Esophagus squamous epithelium (tissue), 5 donors: ENCODE measurements at regions not wholly inside any gene's neighbourhood (a gene's known extent, or its start where the extent isn't known, plus 50 kb on each side); places are given as distances from the start of the nearest gene placed in this dataset.
"Not testable (repeated sequence)": the region's sequence is repeated elsewhere in the genome, so short reads cannot be mapped to it uniquely, and the experiment has no call there.

Experiments
- DNase-seq: peaks from one replicate; lab custom pipeline; 2025; lab: John Stamatoyannopoulos, UW
- H3K27ac ChIP-seq, 4 donors: fragments of 200-600 bp; sonication (generic); one replicate each; pipeline ENCODE4 v1.5.1; 2016 to 2019; ENCODE audit warnings: mild to moderate bottlenecking in 1 of 4
- H3K27me3 ChIP-seq, 4 donors: fragments of 200-600 bp; sonication (generic); 1 replicate in 3 of 4; 2 replicates in 1 of 4; pipeline versions ENCODE4 v1.5.1 to v1.6.0; 2017 to 2021; ENCODE audit warnings: antibody characterized with exemption in 1 of 4
- H3K36me3 ChIP-seq, 3 donors: fragments of 200-600 bp; sonication (generic); one replicate each; pipeline ENCODE4 v1.5.1; 2016 to 2019
- H3K4me1 ChIP-seq, 3 donors: fragments of 200-600 bp; sonication (generic); one replicate each; pipeline ENCODE4 v1.5.1; 2017 to 2019
- H3K4me3 ChIP-seq, 4 donors: fragments of 200-600 bp; sonication (generic); 1 replicate in 3 of 4; 2 replicates in 1 of 4; pipeline ENCODE4 v1.5.1; 2016 to 2019; ENCODE audit warnings: mild to moderate bottlenecking in 2 of 4, moderate library complexity in 1 of 4
- H3K9me3 ChIP-seq, 3 donors: fragments of 200-600 bp; sonication (generic); one replicate each; pipeline ENCODE4 v1.5.1; 2016 to 2019
- POLR2A ChIP-seq, 4 donors: fragments of 450-650 bp; IDR thresholded peaks; one replicate each; pipeline ENCODE4 v1.6.1; 2017; ENCODE audit warnings: antibody characterized with exemption in 4 of 4, mild to moderate bottlenecking in 4 of 4, moderate library complexity in 3 of 4
- WGBS, 2 donors: methylation state at CpG; one replicate each; pipeline ENCODE4 v1.1.5; 2018; 5-methylcytosine and 5-hydroxymethylcytosine counted together
- intact Hi-C: fragments of 100-400 bp; cut with DNase I; formaldehyde crosslinking; loops from one replicate; pipeline ENCODE4 v1.15.0; 2022
- TF ChIP-seq, protein P1 (sequence below), 6 experiments: fragments of 450-650 bp in 4 of 6; fragments of 200-600 bp in 2 of 6; sonication (generic) in 2 of 6; IDR thresholded peaks; one replicate each; pipeline ENCODE4 v1.5.1; 2016 to 2019; ENCODE audit warnings: antibody characterized with exemption in 6 of 6, mild to moderate bottlenecking in 4 of 6, moderate library complexity in 4 of 6
- donor health status: DM: yes; HTN: yes; CAD: no.

DNA sequence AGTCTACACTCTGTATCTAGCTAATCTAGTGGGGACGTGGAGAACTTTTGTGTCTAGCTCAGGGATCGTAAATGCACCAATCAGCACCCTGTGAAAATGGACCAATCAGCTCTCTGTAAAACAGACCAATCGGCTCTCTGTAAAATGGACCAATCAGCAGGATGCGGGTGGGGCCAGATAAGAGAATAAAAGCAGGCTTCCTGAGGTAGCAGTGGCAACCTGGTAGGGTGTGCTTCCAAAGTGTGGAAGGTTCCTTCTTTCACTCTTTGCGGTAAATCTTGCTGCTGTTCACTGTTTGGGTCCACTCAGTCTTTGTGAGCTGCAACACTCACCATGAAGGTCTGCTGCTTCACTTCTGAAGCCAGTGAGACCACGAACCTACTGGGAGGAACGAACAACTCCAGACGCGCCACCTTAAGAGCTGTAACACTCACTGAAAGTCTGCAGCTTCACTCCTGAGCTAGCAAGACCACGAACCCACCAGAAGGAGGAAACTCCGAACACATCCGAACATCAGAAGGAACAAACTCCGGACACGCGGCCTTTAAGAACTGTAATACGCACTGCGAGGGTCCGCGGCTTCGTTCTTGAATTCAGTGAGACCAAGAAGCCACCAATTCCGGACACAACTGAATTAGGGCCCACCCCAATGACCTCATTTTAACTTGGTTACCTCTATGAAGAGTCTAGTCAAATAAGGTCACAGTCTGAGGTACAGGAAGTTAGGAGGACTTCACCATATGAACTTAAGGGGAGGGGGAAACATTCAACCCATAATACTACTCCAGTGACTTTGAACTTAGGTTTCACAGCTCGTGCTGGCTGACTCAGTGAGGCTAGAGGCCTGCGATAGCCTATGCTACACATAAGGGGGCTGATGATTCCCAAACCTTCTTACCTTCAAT, 59.8 kb upstream of the LPGAT1 start:
- H3K27me3 ChIP-seq, H3K9me3 ChIP-seq, H3K4me3 ChIP-seq, H3K4me1 ChIP-seq, H3K27ac ChIP-seq, H3K36me3 ChIP-seq, DNase-seq, intact Hi-C loops: not testable (repeated sequence)
- WGBS, 2 donors: 92 to 96% methylated on average over 19 to 22 of the region's 23 CpGs

DNA sequence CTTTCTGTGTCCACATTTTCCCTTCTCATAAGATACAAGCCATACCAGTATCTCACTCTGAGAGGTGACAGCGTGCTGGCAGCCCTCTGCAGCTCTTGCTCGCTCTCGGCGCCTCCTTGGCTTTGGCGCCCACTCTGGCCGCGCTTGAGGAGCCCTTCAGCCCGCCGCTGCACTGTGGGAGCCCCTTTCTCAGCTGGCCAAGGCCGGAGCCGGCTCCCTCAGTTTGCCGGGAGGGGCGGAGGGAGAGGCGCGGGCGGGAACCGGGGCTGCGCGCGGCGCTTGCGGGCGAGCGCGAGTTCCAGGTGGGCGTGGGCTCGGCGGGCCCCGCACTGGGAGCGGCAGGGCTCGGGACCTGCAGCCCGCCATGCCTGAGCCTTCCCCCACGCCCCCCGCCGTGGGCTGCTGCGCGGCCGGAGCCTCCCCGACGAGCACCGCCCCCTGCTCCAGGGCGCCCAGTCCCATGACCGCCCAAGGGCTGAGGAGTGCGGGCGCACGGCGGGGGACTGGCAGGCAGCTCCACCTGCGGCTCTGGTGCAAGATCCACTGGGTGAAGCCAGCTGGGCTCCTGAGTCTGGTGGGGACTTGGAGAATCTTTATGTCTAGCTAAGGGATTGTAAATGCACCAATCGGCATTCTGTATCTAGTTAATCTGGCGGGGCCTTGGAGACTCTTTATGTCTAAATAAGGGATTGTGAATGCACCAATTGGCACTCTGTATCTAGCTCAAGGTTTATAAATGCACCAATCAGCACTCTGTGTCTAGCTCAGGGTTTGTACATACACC, 58.9 kb upstream of the LPGAT1 start:
- H3K4me1 ChIP-seq, H3K27ac ChIP-seq, intact Hi-C loops, H3K27me3 ChIP-seq, H3K9me3 ChIP-seq, DNase-seq, H3K36me3 ChIP-seq: not testable (repeated sequence)
- peak overlapping the region in 1 of 4 donors; percentile 3 for H3K4me3 ChIP-seq
- WGBS, 2 donors: 92 to 95% methylated on average over 8 to 12 of the region's 50 CpGs

DNA sequence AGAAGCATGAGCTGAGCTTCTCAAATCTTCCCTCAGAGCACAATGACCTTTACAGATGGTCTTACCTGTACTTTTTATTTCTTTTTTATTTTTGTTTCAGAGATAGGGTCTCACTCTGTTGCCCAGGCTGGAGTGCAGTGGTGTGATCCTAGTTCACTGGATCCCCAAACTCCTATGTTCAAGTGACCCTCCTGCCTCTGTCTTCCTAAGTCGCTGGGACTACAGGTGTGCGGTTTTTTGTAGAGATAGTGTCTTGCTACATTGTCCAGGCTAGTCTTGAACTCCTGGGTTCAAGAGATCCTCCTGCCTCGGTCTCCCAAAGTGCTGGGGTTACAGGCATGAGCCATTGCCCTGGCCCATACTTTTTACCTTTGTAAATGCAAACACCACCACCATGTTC, 56.0 kb upstream of the LPGAT1 start:
- intact Hi-C loops: no loop called here
- no peaks in the 10 kb centered on the region for H3K4me1 ChIP-seq
- H3K9me3 ChIP-seq: no peaks in the 10 kb centered on the region
- no peak overlapping the region for H3K27ac ChIP-seq
- H3K27me3 ChIP-seq: peaks cover 0 to 5% (median 0%) of the 10 kb centered on the region in 4 donors
- TF ChIP-seq POLR2A (IDR thresholded peaks at IDR 0.05): no peak
- TF ChIP-seq, protein P1, sequence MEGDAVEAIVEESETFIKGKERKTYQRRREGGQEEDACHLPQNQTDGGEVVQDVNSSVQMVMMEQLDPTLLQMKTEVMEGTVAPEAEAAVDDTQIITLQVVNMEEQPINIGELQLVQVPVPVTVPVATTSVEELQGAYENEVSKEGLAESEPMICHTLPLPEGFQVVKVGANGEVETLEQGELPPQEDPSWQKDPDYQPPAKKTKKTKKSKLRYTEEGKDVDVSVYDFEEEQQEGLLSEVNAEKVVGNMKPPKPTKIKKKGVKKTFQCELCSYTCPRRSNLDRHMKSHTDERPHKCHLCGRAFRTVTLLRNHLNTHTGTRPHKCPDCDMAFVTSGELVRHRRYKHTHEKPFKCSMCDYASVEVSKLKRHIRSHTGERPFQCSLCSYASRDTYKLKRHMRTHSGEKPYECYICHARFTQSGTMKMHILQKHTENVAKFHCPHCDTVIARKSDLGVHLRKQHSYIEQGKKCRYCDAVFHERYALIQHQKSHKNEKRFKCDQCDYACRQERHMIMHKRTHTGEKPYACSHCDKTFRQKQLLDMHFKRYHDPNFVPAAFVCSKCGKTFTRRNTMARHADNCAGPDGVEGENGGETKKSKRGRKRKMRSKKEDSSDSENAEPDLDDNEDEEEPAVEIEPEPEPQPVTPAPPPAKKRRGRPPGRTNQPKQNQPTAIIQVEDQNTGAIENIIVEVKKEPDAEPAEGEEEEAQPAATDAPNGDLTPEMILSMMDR (IDR thresholded peaks at IDR 0.05): no peak
- no peak for DNase-seq
- H3K36me3 ChIP-seq: no peaks in the 10 kb centered on the region
- WGBS, 2 donors: 89 to 97% methylated on average over 3 of the region's 3 CpGs
- H3K4me3 ChIP-seq: no peak overlapping the region

DNA sequence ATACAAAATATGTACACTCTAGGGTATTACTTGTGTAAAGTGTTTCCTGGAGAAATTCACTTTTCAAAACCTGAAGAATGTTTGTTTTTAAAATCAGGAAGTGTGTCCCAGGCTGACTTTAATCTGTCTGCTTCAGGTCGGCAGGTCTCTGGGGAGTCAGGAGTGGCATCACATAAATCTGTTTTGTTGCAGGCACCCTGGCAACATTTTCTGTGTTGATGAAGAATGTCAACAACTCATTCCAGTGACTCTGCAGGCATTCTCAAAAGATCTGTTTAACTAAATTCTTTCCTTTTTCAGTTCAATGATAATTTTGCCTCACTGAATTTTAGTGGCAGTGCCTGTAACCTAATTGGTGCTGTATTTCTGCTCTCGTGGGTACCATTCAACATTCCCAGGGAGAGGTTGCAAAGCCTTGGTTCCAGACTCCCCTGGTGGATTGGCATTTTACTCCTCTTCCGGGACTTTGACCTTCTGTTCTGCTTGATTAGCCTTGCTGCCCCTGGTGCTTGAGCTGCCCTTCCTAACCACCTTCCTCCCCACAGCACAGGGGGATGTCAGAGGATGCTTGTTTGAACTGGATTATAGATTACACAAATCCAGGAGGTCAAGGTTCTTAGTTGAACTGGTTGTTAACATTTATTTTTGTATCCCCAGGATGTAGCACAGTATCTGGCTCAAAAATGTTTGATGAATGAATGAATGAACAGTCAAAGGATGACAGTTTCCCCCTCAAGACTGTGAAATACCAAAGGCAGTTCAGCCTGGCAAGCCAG, 55.4 kb upstream of the LPGAT1 start:
- TF ChIP-seq, protein P1 (IDR thresholded peaks at IDR 0.05): no peak
- no peak for TF ChIP-seq POLR2A (IDR thresholded peaks at IDR 0.05)
- no peak overlapping the region for H3K4me3 ChIP-seq
- H3K27me3 ChIP-seq: peaks cover 0 to 5% (median 0%) of the 10 kb centered on the region in 4 donors
- no peaks in the 10 kb centered on the region for H3K4me1 ChIP-seq
- intact Hi-C loops: no loop called here
- H3K36me3 ChIP-seq: no peaks in the 10 kb centered on the region
- no peak overlapping the region for H3K27ac ChIP-seq
- no peak for DNase-seq
- WGBS, 2 donors: 43 to 45% methylated on average over 3 of the region's 3 CpGs
- peaks cover 0 to 5% (median 0%) of the 10 kb centered on the region in 3 donors for H3K9me3 ChIP-seq

DNA sequence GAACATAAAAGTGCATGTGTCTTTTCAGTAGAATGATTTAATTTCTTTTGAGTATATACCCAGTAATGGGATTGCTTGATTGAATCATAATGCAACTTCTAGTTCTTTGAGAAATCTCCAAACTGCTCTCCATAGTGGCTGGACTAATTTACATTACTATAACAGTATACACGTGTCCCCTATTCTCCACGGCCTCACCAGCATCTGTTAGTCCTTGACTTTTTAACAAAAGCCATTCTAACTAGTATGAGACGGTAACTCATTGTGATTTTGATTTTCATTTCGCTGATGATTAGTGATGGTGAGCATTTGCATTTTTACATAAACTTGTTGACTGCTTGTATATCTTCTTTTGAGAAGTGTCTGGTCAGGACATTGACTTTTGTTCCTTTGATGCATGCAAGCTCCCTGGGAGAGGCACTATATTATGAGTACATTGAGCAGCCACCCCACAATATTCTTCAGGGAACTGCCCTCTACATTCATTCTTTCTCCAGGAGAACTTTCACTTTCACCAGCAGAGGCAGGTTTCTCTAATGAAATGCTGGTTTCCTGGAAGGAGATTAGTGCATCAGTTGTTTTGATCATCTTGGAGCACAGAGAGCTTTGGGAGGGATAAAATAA, 51.9 kb upstream of the LPGAT1 start:
- WGBS, 2 donors: 87 to 88% methylated on average over 4 of the region's 4 CpGs
- no peaks in the 10 kb centered on the region for H3K4me1 ChIP-seq
- H3K27me3 ChIP-seq: peaks cover 0 to 5% (median 0%) of the 10 kb centered on the region in 4 donors
- no peaks in the 10 kb centered on the region for H3K36me3 ChIP-seq
- H3K27ac ChIP-seq: no peak overlapping the region
- peaks cover 0 to 6% (median 0%) of the 10 kb centered on the region in 3 donors for H3K9me3 ChIP-seq
- intact Hi-C loops: no loop called here
- TF ChIP-seq, protein P1 (IDR thresholded peaks at IDR 0.05): no peak
- no peak for TF ChIP-seq POLR2A (IDR thresholded peaks at IDR 0.05)
- DNase-seq: no peak
- H3K4me3 ChIP-seq: no peak overlapping the region
